GM12878 (cell line): ENCODE measurements at regions not wholly inside any gene's neighbourhood (a gene's known extent, or its start where the extent isn't known, plus 50 kb on each side); places are given as distances from the start of the nearest gene placed in this dataset.

Experiments used
- ATAC-seq: fragments of 200-7000 bp; cut with Tn5 transposase; 3 replicates; pipeline ENCODE4 v1.9.1; 2020; ENCODE audit warnings: mild to moderate bottlenecking, moderate library complexity
- BruUV-seq: library from RNA; stranded (reverse); fragments of 400-500 nt; replicated peaks from 2 replicates; lab custom pipeline; 2021; lab: Mats Ljungman, UMichigan
- CTCF ChIA-PET: fragments of 300-600 bp; sonication (Branson Sonifier 250); formaldehyde crosslinking; extraction: SDS; loops from one replicate; lab custom pipeline; 2021; ENCODE audit warnings: inconsistent platforms; lab: Yijun Ruan, JAX
- POLR2A ChIA-PET: fragments of 350-600 bp; formaldehyde crosslinking; extraction: SDS; loops from one replicate; lab custom pipeline; 2021; ENCODE audit warnings: inconsistent platforms; lab: Charles Lee
- RAD21 ChIA-PET: fragments of 300-600 bp; sonication (Branson Sonifier 250); formaldehyde crosslinking; loops from one replicate; lab custom pipeline; 2023; ENCODE audit warnings: antibody characterized with exemption; ENCODE audit not compliant: unreplicated experiment; lab: Charles Lee
- SMC1A ChIA-PET: fragments of 300-600 bp; sonication (Branson Sonifier 250); formaldehyde crosslinking; loops from one replicate; lab custom pipeline; 2023; ENCODE audit not compliant: unreplicated experiment, uncharacterized antibody; lab: Charles Lee
- DNase-seq: peaks from one replicate; pipeline ENCODE4 v3.0.0-alpha.2; 2011; ENCODE audit warnings: low read depth, low spot score
- FAIRE-seq: peaks from 3 replicates; lab custom pipeline; 2011; peaks lifted over from hg19 to GRCh38; lab: Jason Lieb, UNC
- H2AFZ ChIP-seq: 2 replicates; pipeline ENCODE4 v1.6.0; 2011; ENCODE audit warnings: low read depth, low read length, control low read depth; ENCODE audit not compliant: control insufficient read depth
- H3K27ac ChIP-seq: 2 replicates; pipeline ENCODE4 v1.5.1; 2011; ENCODE audit warnings: control low read depth; ENCODE audit not compliant: control insufficient read depth, insufficient read depth
- H3K27me3 ChIP-seq, 2 experiments: replicated peaks in 1 of 2; 2 replicates each; pipeline versions ENCODE4 v1.6.0 to v1.6.1; 2011; ENCODE audit warnings: low read length in 1 of 2; ENCODE audit not compliant: control insufficient read depth in 2 of 2, insufficient read depth in 2 of 2
- H3K36me3 ChIP-seq, 2 experiments: 2 replicates each; pipeline ENCODE4 v1.5.1; 2011; ENCODE audit warnings: low read length in 1 of 2; ENCODE audit not compliant: control insufficient read depth in 2 of 2, insufficient read depth in 2 of 2
- H3K4me1 ChIP-seq: 2 replicates; pipeline ENCODE4 v1.6.1; 2011; ENCODE audit warnings: mild to moderate bottlenecking, low read length, moderate library complexity, mixed read lengths; ENCODE audit not compliant: control insufficient read depth, insufficient read depth
- H3K4me2 ChIP-seq: 2 replicates; pipeline ENCODE4 v1.6.0; 2011; ENCODE audit warnings: control low read depth; ENCODE audit not compliant: control insufficient read depth, insufficient read depth
- H3K4me3 ChIP-seq: fragments of 200-600 bp; sonication (generic); 2 replicates; pipeline ENCODE4 v1.5.1; 2016
- H3K79me2 ChIP-seq: 2 replicates; pipeline ENCODE4 v1.6.0; 2011; ENCODE audit warnings: low read length; ENCODE audit not compliant: control insufficient read depth, insufficient read depth
- H3K9ac ChIP-seq: 2 replicates; pipeline ENCODE4 v1.8.0; 2011; ENCODE audit warnings: low read length, control low read depth, mixed read lengths; ENCODE audit not compliant: control insufficient read depth, insufficient read depth
- H3K9me3 ChIP-seq: replicated peaks from 3 replicates; pipeline ENCODE4 v1.5.1; 2011; ENCODE audit warnings: mild to moderate bottlenecking, low read length; ENCODE audit not compliant: control insufficient read depth, insufficient read depth
- H4K20me1 ChIP-seq: 2 replicates; pipeline ENCODE4 v1.6.0; 2011; ENCODE audit not compliant: control insufficient read depth, insufficient read depth
- GABPA ChIP-seq: IDR thresholded peaks from 2 replicates; pipeline ENCODE4 v1.6.1; 2014; ENCODE audit warnings: antibody characterized with exemption, low read depth, mild to moderate bottlenecking, inconsistent platforms
- MYB ChIP-seq: fragments of 150-350 bp; IDR thresholded peaks from 2 replicates; pipeline ENCODE4 v1.6.1; 2014; ENCODE audit warnings: mild to moderate bottlenecking, low read depth, low read length, borderline replicate concordance
- RB1 ChIP-seq: fragments of 450-650 bp; formaldehyde crosslinking; IDR thresholded peaks from 2 replicates; pipeline ENCODE4 v1.6.1; 2017; ENCODE audit warnings: mild to moderate bottlenecking, borderline replicate concordance
- SKIL ChIP-seq: fragments of 450-650 bp; IDR thresholded peaks from 2 replicates; pipeline ENCODE4 v1.6.1; 2017; ENCODE audit warnings: mild to moderate bottlenecking, low read depth, inconsistent platforms; ENCODE audit not compliant: poor library complexity, severe bottlenecking
- WGBS: methylation state at CpG from one replicate; pipeline ENCODE4 v1.1.6; 2016; ENCODE audit warnings: low lambda C conversion rate; ENCODE audit not compliant: insufficient replicate concordance, insufficient coverage; ENCODE audit errors: missing lambda C conversion rate; 5-methylcytosine and 5-hydroxymethylcytosine counted together
- in situ Hi-C: fragments of 300-500 bp; cut with MboI; formaldehyde crosslinking; loops from 9 replicates; pipeline ENCODE4 v1.14.3; 2018; ENCODE audit warnings: mixed read lengths
- intact Hi-C: fragments of 100-400 bp; cut with micrococcal nuclease; formaldehyde crosslinking; loops from one replicate; pipeline ENCODE4 v1.14.2; 2022; ENCODE audit not compliant: unreplicated experiment
- TF ChIP-seq, protein P1 (sequence below): IDR thresholded peaks from 2 replicates; pipeline ENCODE4 v1.6.1; 2011; ENCODE audit warnings: borderline replicate concordance, low read depth, mild to moderate bottlenecking, moderate library complexity, low read length; ENCODE audit not compliant: insufficient read depth, poor library complexity, severe bottlenecking
- TF ChIP-seq, protein P2 (sequence below): fragments of 150-350 bp; IDR thresholded peaks from 2 replicates; pipeline ENCODE4 v1.6.1; 2014; ENCODE audit warnings: mild to moderate bottlenecking, low read depth, low read length

GRCh38 chr1:38763121-38763520, 96.5 kb downstream of the RRAGC start:
- H3K4me1 ChIP-seq = no peaks in the 10 kb centered on the region
- in situ Hi-C loops (no loop called here), intact Hi-C loops (no loop called here)
- no TSS peak for BruUV-seq
- H3K4me3 ChIP-seq = no peak overlapping the region
- FAIRE-seq (no peak), ATAC-seq (no peak), DNase-seq (no peak)
- TF ChIP-seq RB1 (no peak), GABPA (no peak), MYB (no peak), SKIL (no peak)
- TF ChIP-seq, protein P1, sequence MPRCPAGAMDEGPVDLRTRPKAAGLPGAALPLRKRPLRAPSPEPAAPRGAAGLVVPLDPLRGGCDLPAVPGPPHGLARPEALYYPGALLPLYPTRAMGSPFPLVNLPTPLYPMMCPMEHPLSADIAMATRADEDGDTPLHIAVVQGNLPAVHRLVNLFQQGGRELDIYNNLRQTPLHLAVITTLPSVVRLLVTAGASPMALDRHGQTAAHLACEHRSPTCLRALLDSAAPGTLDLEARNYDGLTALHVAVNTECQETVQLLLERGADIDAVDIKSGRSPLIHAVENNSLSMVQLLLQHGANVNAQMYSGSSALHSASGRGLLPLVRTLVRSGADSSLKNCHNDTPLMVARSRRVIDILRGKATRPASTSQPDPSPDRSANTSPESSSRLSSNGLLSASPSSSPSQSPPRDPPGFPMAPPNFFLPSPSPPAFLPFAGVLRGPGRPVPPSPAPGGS = no peak
- TF ChIP-seq, protein P2, sequence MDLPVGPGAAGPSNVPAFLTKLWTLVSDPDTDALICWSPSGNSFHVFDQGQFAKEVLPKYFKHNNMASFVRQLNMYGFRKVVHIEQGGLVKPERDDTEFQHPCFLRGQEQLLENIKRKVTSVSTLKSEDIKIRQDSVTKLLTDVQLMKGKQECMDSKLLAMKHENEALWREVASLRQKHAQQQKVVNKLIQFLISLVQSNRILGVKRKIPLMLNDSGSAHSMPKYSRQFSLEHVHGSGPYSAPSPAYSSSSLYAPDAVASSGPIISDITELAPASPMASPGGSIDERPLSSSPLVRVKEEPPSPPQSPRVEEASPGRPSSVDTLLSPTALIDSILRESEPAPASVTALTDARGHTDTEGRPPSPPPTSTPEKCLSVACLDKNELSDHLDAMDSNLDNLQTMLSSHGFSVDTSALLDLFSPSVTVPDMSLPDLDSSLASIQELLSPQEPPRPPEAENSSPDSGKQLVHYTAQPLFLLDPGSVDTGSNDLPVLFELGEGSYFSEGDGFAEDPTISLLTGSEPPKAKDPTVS = no peak
- H3K27me3 ChIP-seq = peaks cover 2 to 4% of the 10 kb centered on the region in 2 experiments; a peak in 2 of 4 replicates
- WGBS = 15% methylated on average over 6 of the region's 6 CpGs
- no peak overlapping the region for H3K27ac ChIP-seq
- H3K79me2 ChIP-seq = no peaks in the 10 kb centered on the region
- no peaks in the 10 kb centered on the region for H3K9me3 ChIP-seq
- H3K4me2 ChIP-seq = no peak overlapping the region
- no peak overlapping the region for H3K9ac ChIP-seq
- ChIA-PET SMC1A (no interaction called here), RAD21 (no interaction called here), CTCF (no interaction called here), POLR2A (no interaction called here)
- H3K36me3 ChIP-seq = no peaks in the 10 kb centered on the region
- no peak overlapping the region for H2AFZ ChIP-seq
- no peaks in the 10 kb centered on the region for H4K20me1 ChIP-seq
